Lung (tissue), 11 donors: ENCODE measurements at regions not wholly inside any gene's neighbourhood (a gene's known extent, or its start where the extent isn't known, plus 50 kb on each side); places are given as distances from the start of the nearest gene placed in this dataset.

Experiments used
- ATAC-seq: fragments of 200-7000 bp; cut with Tn5 transposase; one replicate; pipeline ENCODE4 v1.9.1; 2020; ENCODE audit warnings: moderate number of reproducible peaks; ENCODE audit not compliant: insufficient read depth, low FRiP score
- DNase-seq, 3 donors: peaks; one replicate each; pipeline ENCODE4 v3.0.0-alpha.2; 2013 to 2017
- H3K27ac ChIP-seq, 2 donors: one replicate each; pipeline ENCODE4 v1.5.1; 2013; ENCODE audit warnings: mild to moderate bottlenecking in 2 of 2, moderate library complexity in 2 of 2, control low read depth in 1 of 2, inconsistent platforms in 1 of 2, low read depth in 1 of 2, low read length in 1 of 2
- H3K27me3 ChIP-seq, 3 donors: one replicate each; pipeline ENCODE4 v1.5.1; 2013; ENCODE audit warnings: low read length in 2 of 3; ENCODE audit not compliant: control insufficient read depth in 3 of 3, insufficient read depth in 3 of 3
- H3K36me3 ChIP-seq, 4 donors: one replicate each; pipeline ENCODE4 v1.5.1; 2013; ENCODE audit warnings: low read length in 4 of 4, mild to moderate bottlenecking in 1 of 4, moderate library complexity in 1 of 4; ENCODE audit not compliant: control insufficient read depth in 4 of 4, insufficient read depth in 4 of 4
- H3K4me1 ChIP-seq, 5 donors: one replicate each; pipeline ENCODE4 v1.5.1; 2013; ENCODE audit warnings: low read length in 5 of 5, mild to moderate bottlenecking in 2 of 5, moderate library complexity in 1 of 5; ENCODE audit not compliant: control insufficient read depth in 5 of 5, insufficient read depth in 5 of 5
- H3K4me3 ChIP-seq: one replicate; pipeline ENCODE4 v1.5.1; 2013; ENCODE audit warnings: mild to moderate bottlenecking, control low read depth, moderate library complexity
- H3K9ac ChIP-seq, 2 donors: one replicate each; pipeline ENCODE4 v1.5.1; 2013; ENCODE audit warnings: low read length in 2 of 2, control low read depth in 1 of 2; ENCODE audit not compliant: insufficient read depth in 1 of 2
- H3K9me3 ChIP-seq, 4 donors: one replicate each; pipeline ENCODE4 v1.5.1; 2013; ENCODE audit warnings: low read length in 3 of 4, mild to moderate bottlenecking in 1 of 4, moderate library complexity in 1 of 4; ENCODE audit not compliant: control insufficient read depth in 4 of 4, insufficient read depth in 3 of 4
- WGBS, 2 donors: extraction: QIAGEN DNeasy Blood & Tissue Kit; methylation state at CpG; one replicate each; pipeline ENCODE4 v1.1.7; 2013; 5-methylcytosine and 5-hydroxymethylcytosine counted together
- TF ChIP-seq, protein P1 (sequence below): IDR thresholded peaks from 2 replicates; pipeline ENCODE4 v1.5.1; 2012; ENCODE audit warnings: mild to moderate bottlenecking; ENCODE audit errors: control extremely low read depth, extremely low read depth
- donor health status: control.
- donor health status: control.
- donor health status: Bipolar disorder and iron deficiency.
- donor health status: healthy.
- donor health status: DM: yes; HTN: yes; CAD: no.

DNA sequence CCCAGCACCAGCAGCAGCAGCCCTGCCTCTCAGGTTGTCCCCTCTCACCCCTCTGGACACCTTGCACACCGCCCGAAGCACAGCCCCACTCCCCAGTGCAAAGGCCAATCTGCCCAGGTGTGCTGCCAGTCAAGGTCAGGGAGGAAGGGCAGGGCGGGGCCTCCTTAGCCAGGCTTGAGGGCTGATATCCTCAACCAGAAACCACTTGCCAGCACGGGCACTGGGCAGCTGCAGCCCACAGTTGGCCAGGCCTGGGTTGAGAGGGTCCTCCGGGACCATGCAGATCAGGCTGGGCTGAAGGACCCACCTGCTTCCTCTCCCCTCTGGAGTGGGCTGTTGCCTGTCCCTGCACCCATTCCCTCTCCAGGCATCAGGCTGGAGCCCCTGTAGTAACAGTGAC lies 588.3 kb downstream of the NPHP4 start:
- Histone ChIP-seq H3K4me1 (no peaks in the 10 kb centered on the region), H3K27me3 (no peaks in the 10 kb centered on the region), H3K9ac (no peak overlapping the region), H3K36me3 (no peaks in the 10 kb centered on the region), H3K9me3 (peaks cover 0 to 5% (median 0%) of the 10 kb centered on the region in 4 donors), H3K27ac (no peak overlapping the region), H3K4me3 (no peak overlapping the region)
- no peak for DNase-seq
- TF ChIP-seq, protein P1, sequence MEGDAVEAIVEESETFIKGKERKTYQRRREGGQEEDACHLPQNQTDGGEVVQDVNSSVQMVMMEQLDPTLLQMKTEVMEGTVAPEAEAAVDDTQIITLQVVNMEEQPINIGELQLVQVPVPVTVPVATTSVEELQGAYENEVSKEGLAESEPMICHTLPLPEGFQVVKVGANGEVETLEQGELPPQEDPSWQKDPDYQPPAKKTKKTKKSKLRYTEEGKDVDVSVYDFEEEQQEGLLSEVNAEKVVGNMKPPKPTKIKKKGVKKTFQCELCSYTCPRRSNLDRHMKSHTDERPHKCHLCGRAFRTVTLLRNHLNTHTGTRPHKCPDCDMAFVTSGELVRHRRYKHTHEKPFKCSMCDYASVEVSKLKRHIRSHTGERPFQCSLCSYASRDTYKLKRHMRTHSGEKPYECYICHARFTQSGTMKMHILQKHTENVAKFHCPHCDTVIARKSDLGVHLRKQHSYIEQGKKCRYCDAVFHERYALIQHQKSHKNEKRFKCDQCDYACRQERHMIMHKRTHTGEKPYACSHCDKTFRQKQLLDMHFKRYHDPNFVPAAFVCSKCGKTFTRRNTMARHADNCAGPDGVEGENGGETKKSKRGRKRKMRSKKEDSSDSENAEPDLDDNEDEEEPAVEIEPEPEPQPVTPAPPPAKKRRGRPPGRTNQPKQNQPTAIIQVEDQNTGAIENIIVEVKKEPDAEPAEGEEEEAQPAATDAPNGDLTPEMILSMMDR: no peak
- ATAC-seq: no peak
- WGBS, 2 donors: 81 to 84% methylated on average over 5 of the region's 5 CpGs

DNA sequence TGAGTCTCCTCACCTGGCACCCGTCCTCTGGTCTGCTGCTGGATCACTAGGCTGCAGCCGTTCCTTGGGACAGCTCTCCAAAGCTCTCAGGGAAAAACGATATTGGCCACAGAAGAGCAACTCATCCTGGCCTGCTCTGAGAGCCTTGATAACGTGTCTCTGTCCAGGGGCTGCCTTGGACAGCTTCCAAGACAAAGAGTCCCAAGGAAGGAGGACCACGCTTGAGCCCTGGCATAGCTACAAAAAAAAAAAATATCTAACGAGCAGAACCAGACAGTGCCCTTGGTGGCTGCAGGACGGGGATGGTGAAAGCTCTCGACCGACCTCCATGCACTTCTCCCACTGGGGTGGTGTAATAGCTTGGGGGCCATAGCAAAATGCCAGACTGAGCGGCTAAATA lies 589.6 kb downstream of the NPHP4 start:
- WGBS, 2 donors: 73 to 85% methylated on average over 10 of the region's 10 CpGs
- H3K4me1 ChIP-seq: no peaks in the 10 kb centered on the region
- no peak overlapping the region for H3K4me3 ChIP-seq
- TF ChIP-seq, protein P1: no peak
- no peak overlapping the region for H3K9ac ChIP-seq
- no peaks in the 10 kb centered on the region for H3K27me3 ChIP-seq
- no peak overlapping the region for H3K27ac ChIP-seq
- ATAC-seq: no peak
- DNase-seq: no peak
- H3K36me3 ChIP-seq: no peaks in the 10 kb centered on the region
- no peaks in the 10 kb centered on the region for H3K9me3 ChIP-seq

DNA sequence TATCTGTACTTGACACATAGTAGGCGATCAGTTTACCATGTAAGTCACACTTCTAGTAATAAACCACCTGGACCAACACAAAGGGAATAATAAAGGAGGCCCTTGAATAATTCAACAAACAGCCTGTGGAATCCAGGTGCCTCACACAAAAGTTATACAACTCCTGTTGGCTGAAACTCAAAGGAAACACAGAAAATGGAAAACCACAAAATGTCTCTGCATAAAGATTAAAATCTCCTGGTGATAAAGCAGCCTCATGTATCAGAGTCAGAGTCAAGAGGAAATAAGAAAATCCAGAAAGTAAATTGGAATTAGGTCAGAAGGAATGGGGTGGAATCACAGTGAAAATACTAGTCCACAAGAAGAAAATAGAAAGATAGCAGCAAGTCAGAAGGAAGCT lies 592.5 kb downstream of the NPHP4 start:
- TF ChIP-seq, protein P1: no peak
- H3K9me3 ChIP-seq: no peaks in the 10 kb centered on the region
- H3K9ac ChIP-seq: no peak overlapping the region
- H3K27me3 ChIP-seq: peaks cover 0 to 4% (median 0%) of the 10 kb centered on the region in 3 donors
- H3K4me3 ChIP-seq: no peak overlapping the region
- ATAC-seq (no peak), DNase-seq (no peak)
- no peaks in the 10 kb centered on the region for H3K4me1 ChIP-seq
- WGBS, 2 donors: 69 to 79% methylated on average over 1 of the region's 1 CpG
- no peaks in the 10 kb centered on the region for H3K36me3 ChIP-seq
- H3K27ac ChIP-seq: no peak overlapping the region

- TF ChIP-seq, protein P1: no peak
- peaks cover 0 to 4% (median 0%) of the 10 kb centered on the region in 4 donors for H3K9me3 ChIP-seq
- ATAC-seq (no peak), DNase-seq (peak in 1 of 3 donors; percentile 1)
- H3K4me3 ChIP-seq: no peak overlapping the region
- H3K9ac ChIP-seq: no peak overlapping the region
- peaks cover 0 to 8% (median 5%) of the 10 kb centered on the region in 3 donors for H3K27me3 ChIP-seq
- no peaks in the 10 kb centered on the region for H3K4me1 ChIP-seq
- WGBS, 2 donors: 65 to 81% methylated on average over 3 of the region's 3 CpGs
- H3K36me3 ChIP-seq: no peaks in the 10 kb centered on the region
- no peak overlapping the region for H3K27ac ChIP-seq
Measured at GRCh38 chr1:5396593-5396992, 595.6 kb downstream of the NPHP4 start.
